H1 (cell line): ENCODE measurements at regions not wholly inside any gene's neighbourhood (a gene's known extent, or its start where the extent isn't known, plus 50 kb on each side); places are given as distances from the start of the nearest gene placed in this dataset.

Experiments used
- CTCF ChIA-PET: fragments of 300-600 bp; sonication (Branson Sonifier 250); formaldehyde crosslinking; loops from one replicate; lab custom pipeline; 2021; ENCODE audit not compliant: partially characterized antibody; lab: Charles Lee
- POLR2A ChIA-PET: fragments of 300-600 bp; sonication (Branson Sonifier 250); formaldehyde crosslinking; loops from one replicate; lab custom pipeline; 2021; ENCODE audit warnings: inconsistent platforms; ENCODE audit not compliant: partially characterized antibody; lab: Charles Lee
- DNase-seq, 2 experiments: peaks; one replicate each; pipeline versions ENCODE4 v3.0.0 to v3.0.0-alpha.2; 2010 to 2022; ENCODE audit warnings: low spot score in 2 of 2, low read depth in 1 of 2, mixed read lengths in 1 of 2
- FAIRE-seq: peaks from 2 replicates; lab custom pipeline; 2011; peaks lifted over from hg19 to GRCh38; lab: Jason Lieb, UNC
- H2AFZ ChIP-seq: 2 replicates; pipeline ENCODE4 v1.8.1; 2012; ENCODE audit warnings: low read length, inconsistent platforms
- H2AK5ac ChIP-seq: 2 replicates; pipeline ENCODE4 v1.6.1; 2013; ENCODE audit warnings: low read depth, low read length
- H2BK120ac ChIP-seq: replicated peaks from 2 replicates; pipeline ENCODE3; 2013; ENCODE audit warnings: low read depth, low read length, inconsistent platforms
- H2BK12ac ChIP-seq: 2 replicates; pipeline ENCODE4 v1.6.1; 2013; ENCODE audit warnings: low read depth, low read length
- H2BK15ac ChIP-seq: 2 replicates; pipeline ENCODE4 v1.6.1; 2013; ENCODE audit warnings: low read length
- H2BK20ac ChIP-seq: 2 replicates; pipeline ENCODE4 v1.6.1; 2013; ENCODE audit warnings: low read length
- H2BK5ac ChIP-seq: 2 replicates; pipeline ENCODE4 v1.6.1; 2013; ENCODE audit warnings: low read depth, low read length
- H3K14ac ChIP-seq: 2 replicates; pipeline ENCODE4 v1.6.1; 2013; ENCODE audit warnings: inconsistent platforms; ENCODE audit not compliant: insufficient read length
- H3K18ac ChIP-seq: 2 replicates; pipeline ENCODE4 v1.6.1; 2013; ENCODE audit warnings: low read length; ENCODE audit errors: extremely low read depth
- H3K23ac ChIP-seq: 2 replicates; pipeline ENCODE4 v1.6.1; 2013; ENCODE audit warnings: inconsistent platforms; ENCODE audit not compliant: insufficient read length
- H3K23me2 ChIP-seq: 2 replicates; pipeline ENCODE4 v1.6.1; 2013; ENCODE audit warnings: low read depth, low read length
- H3K27ac ChIP-seq: 2 replicates; pipeline ENCODE4 v1.6.1; 2011; ENCODE audit warnings: low read depth, low read length, inconsistent platforms
- H3K27me3 ChIP-seq, 4 experiments: replicated peaks in 1 of 4; 1 replicate in 1 of 4; 2 replicates in 3 of 4; pipeline versions ENCODE4 v1.6.1 to v1.8.1; 2011 to 2013; ENCODE audit warnings: low read length in 3 of 4, mild to moderate bottlenecking in 3 of 4, inconsistent platforms in 2 of 4, mixed read lengths in 2 of 4, moderate library complexity in 1 of 4; ENCODE audit not compliant: control insufficient read depth in 3 of 4, insufficient read depth in 3 of 4; ENCODE audit errors: extremely low read depth in 1 of 4
- H3K36me3 ChIP-seq, 4 experiments: 2 replicates each; pipeline versions ENCODE4 v1.6.1 to v1.8.1; 2011 to 2013; ENCODE audit warnings: mild to moderate bottlenecking in 4 of 4, low read length in 3 of 4, moderate library complexity in 2 of 4, control low read depth in 1 of 4, inconsistent platforms in 1 of 4; ENCODE audit not compliant: insufficient read depth in 4 of 4, control insufficient read depth in 2 of 4
- H3K4ac ChIP-seq: replicated peaks from 2 replicates; pipeline ENCODE3; 2013; ENCODE audit warnings: low read length, low read depth, mixed read lengths, inconsistent platforms; ENCODE audit not compliant: insufficient read length
- H3K4me1 ChIP-seq, 4 experiments: replicated peaks in 1 of 4; 1 replicate in 1 of 4; 2 replicates in 3 of 4; pipeline versions ENCODE4 v1.6.1 to v1.8.1; 2011 to 2013; ENCODE audit warnings: low read length in 3 of 4, inconsistent platforms in 2 of 4, mixed read lengths in 1 of 4; ENCODE audit not compliant: insufficient read depth in 4 of 4, control insufficient read depth in 3 of 4
- H3K4me2 ChIP-seq, 2 experiments: 2 replicates each; pipeline versions ENCODE4 v1.6.1 to v1.8.1; 2011 to 2013; ENCODE audit warnings: low read depth in 2 of 2, low read length in 2 of 2, control low read depth in 1 of 2, inconsistent platforms in 1 of 2, mild to moderate bottlenecking in 1 of 2; ENCODE audit not compliant: insufficient read depth in 1 of 2
- H3K4me3 ChIP-seq, 4 experiments: fragments of 200-600, 300-600 bp in 1 of 4; sonication (generic), shearing (Covaris generic), sonication (Bioruptor Twin) in 1 of 4; 2 replicates each; pipeline versions ENCODE4 v1.5.1 to v1.8.1; 2011 to 2016; ENCODE audit warnings: low read length in 4 of 4, low read depth in 3 of 4, control low read depth in 2 of 4, inconsistent platforms in 2 of 4, mild to moderate bottlenecking in 2 of 4, mixed read lengths in 1 of 4, moderate library complexity in 1 of 4; ENCODE audit not compliant: insufficient read depth in 2 of 4; ENCODE audit errors: extremely low read depth in 1 of 4
- H3K56ac ChIP-seq: replicated peaks from 2 replicates; pipeline ENCODE3; 2013; ENCODE audit warnings: low read depth, mild to moderate bottlenecking, mixed read lengths, low read length, inconsistent platforms; ENCODE audit not compliant: insufficient read length
- H3K79me1 ChIP-seq: 2 replicates; pipeline ENCODE4 v1.6.1; 2013; ENCODE audit warnings: low read depth, low read length, control low read depth
- H3K79me2 ChIP-seq, 2 experiments: 2 replicates each; pipeline versions ENCODE4 v1.6.1 to v1.8.1; 2012 to 2013; ENCODE audit warnings: low read length in 2 of 2, mild to moderate bottlenecking in 2 of 2, inconsistent platforms in 1 of 2; ENCODE audit not compliant: insufficient read depth in 2 of 2, control insufficient read depth in 1 of 2
- H3K9ac ChIP-seq, 4 experiments: replicated peaks in 1 of 4; 1 replicate in 1 of 4; 2 replicates in 3 of 4; pipeline versions ENCODE4 v1.6.1 to v1.8.1; 2011 to 2013; ENCODE audit warnings: low read depth in 3 of 4, low read length in 3 of 4, control low read depth in 2 of 4, mild to moderate bottlenecking in 2 of 4, moderate library complexity in 2 of 4, inconsistent platforms in 1 of 4; ENCODE audit errors: extremely low read depth in 1 of 4
- H3K9me3 ChIP-seq, 2 experiments: 2 replicates each; pipeline versions ENCODE4 v1.6.1 to v1.8.1; 2012 to 2013; ENCODE audit warnings: mild to moderate bottlenecking in 2 of 2, moderate library complexity in 2 of 2, control low read depth in 1 of 2, inconsistent platforms in 1 of 2, low read depth in 1 of 2, low read length in 1 of 2, mixed read lengths in 1 of 2; ENCODE audit not compliant: insufficient read depth in 2 of 2
- H4K20me1 ChIP-seq, 2 experiments: replicated peaks in 1 of 2; 2 replicates each; pipeline versions ENCODE3 to v1.8.1; 2011 to 2013; ENCODE audit warnings: inconsistent platforms in 2 of 2, low read length in 2 of 2, mild to moderate bottlenecking in 1 of 2; ENCODE audit not compliant: insufficient read depth in 2 of 2, control insufficient read depth in 1 of 2
- H4K5ac ChIP-seq: 2 replicates; pipeline ENCODE4 v1.6.1; 2013; ENCODE audit warnings: low read length, low read depth, mixed read lengths, inconsistent platforms; ENCODE audit not compliant: insufficient read length
- H4K8ac ChIP-seq: 2 replicates; pipeline ENCODE4 v1.8.0; 2013; ENCODE audit warnings: mild to moderate bottlenecking, moderate library complexity, low read length, inconsistent platforms; ENCODE audit not compliant: insufficient read depth; ENCODE audit errors: extremely low read depth
- H4K91ac ChIP-seq: replicated peaks from 2 replicates; pipeline ENCODE3; 2013; ENCODE audit warnings: low read length, mixed read lengths, inconsistent platforms; ENCODE audit not compliant: insufficient read length
- CBX5 ChIP-seq: fragments of 300-800, 300-1000 bp; sonication (generic); IDR thresholded peaks from 2 replicates; pipeline ENCODE4 v1.7.1; 2016; ENCODE audit warnings: antibody characterized with exemption, low read length, low read depth
- CEBPB ChIP-seq: IDR thresholded peaks from 2 replicates; pipeline ENCODE4 v1.6.1; 2012; ENCODE audit warnings: low read depth, low read length
- KDM1A ChIP-seq: fragments of 200-600, 300-600 bp; sonication (generic); IDR thresholded peaks from 2 replicates; pipeline ENCODE4 v1.7.1; 2016; ENCODE audit warnings: mild to moderate bottlenecking, low read length, borderline replicate concordance
- POU5F1 ChIP-seq: IDR thresholded peaks from 2 replicates; pipeline ENCODE4 v1.6.1; 2011; ENCODE audit warnings: low read depth, mild to moderate bottlenecking, low read length, moderate library complexity
- SIRT6 ChIP-seq: IDR thresholded peaks from one replicate; pipeline ENCODE4 v1.7.1; 2012; ENCODE audit warnings: low read length, inconsistent platforms
- SRF ChIP-seq: IDR thresholded peaks from 2 replicates; pipeline ENCODE4 v1.6.1; 2011; ENCODE audit warnings: mild to moderate bottlenecking, low read depth, low read length, moderate library complexity
- WGBS, 2 experiments: shearing (Covaris generic) in 1 of 2; methylation state at CpG; one replicate each; pipeline versions ENCODE4 v1.1.6 to v1.1.7; 2013 to 2015; ENCODE audit warnings: low lambda C conversion rate in 2 of 2, mixed read lengths in 2 of 2, inconsistent platforms in 1 of 2, low coverage in 1 of 2, missing lambda C conversion rate in 1 of 2; ENCODE audit not compliant: insufficient replicate concordance in 2 of 2, insufficient coverage in 1 of 2, insufficient read length in 1 of 2; ENCODE audit errors: extremely low coverage in 1 of 2, missing lambda C conversion rate in 1 of 2; 5-methylcytosine and 5-hydroxymethylcytosine counted together
- TF ChIP-seq, protein P1 (sequence below): IDR thresholded peaks from 2 replicates; pipeline ENCODE4 v1.6.1; 2012; ENCODE audit warnings: low read length, inconsistent platforms

DNA sequence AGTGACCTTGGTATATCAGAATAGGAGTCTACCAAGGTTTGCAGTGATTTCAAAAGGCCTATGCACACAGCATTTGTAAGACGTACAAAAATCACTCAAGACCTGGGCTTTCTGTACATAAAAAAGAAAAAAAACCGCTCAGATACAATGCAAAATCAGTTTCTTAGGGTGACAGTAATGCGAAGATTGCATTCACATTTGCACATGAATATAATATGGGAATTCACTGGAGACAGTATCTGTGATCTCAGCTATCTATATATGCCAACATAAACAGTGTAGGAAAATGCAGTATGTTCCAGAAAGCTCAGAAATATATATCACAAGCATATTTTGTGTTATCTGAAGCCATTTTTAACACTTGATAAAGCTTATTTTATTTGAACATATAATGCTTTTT, 176.4 kb upstream of the MYOCD start:
- Histone ChIP-seq H2BK20ac (no peak overlapping the region), H3K79me1 (no peaks in the 10 kb centered on the region), H4K8ac (no peak overlapping the region), H4K91ac (no peak overlapping the region), H2BK12ac (no peak overlapping the region), H2AFZ (no peak overlapping the region), H2BK5ac (no peak overlapping the region), H3K56ac (no peak overlapping the region), H4K5ac (no peak overlapping the region), H2BK120ac (no peak overlapping the region), H3K14ac (no peak overlapping the region), H3K4me2 (no peak overlapping the region), H3K79me2 (no peaks in the 10 kb centered on the region), H3K23me2 (no peaks in the 10 kb centered on the region), H3K9ac (no peak overlapping the region), H3K23ac (no peak overlapping the region), H3K4ac (no peak overlapping the region), H3K27me3 (no peaks in the 10 kb centered on the region), H2AK5ac (no peak overlapping the region), H3K27ac (no peak overlapping the region), H3K18ac (no peak overlapping the region), H3K36me3 (no peaks in the 10 kb centered on the region), H2BK15ac (no peak overlapping the region), H3K4me1 (peaks cover 0 to 2% (median 0%) of the 10 kb centered on the region in 4 experiments; a peak in 2 of 7 replicates), H4K20me1 (no peaks in the 10 kb centered on the region), H3K9me3 (no peaks in the 10 kb centered on the region), H3K4me3 (no peak overlapping the region)
- ChIA-PET CTCF (no interaction called here), POLR2A (no interaction called here)
- WGBS, 2 experiments: 84% methylated on average over 3 of the region's 3 CpGs; no CpG with 5 or more reads in 1 of the 2 experiments
- DNase-seq (no peak), FAIRE-seq (no peak)
- TF ChIP-seq POU5F1: no peak
- TF ChIP-seq, protein P1, sequence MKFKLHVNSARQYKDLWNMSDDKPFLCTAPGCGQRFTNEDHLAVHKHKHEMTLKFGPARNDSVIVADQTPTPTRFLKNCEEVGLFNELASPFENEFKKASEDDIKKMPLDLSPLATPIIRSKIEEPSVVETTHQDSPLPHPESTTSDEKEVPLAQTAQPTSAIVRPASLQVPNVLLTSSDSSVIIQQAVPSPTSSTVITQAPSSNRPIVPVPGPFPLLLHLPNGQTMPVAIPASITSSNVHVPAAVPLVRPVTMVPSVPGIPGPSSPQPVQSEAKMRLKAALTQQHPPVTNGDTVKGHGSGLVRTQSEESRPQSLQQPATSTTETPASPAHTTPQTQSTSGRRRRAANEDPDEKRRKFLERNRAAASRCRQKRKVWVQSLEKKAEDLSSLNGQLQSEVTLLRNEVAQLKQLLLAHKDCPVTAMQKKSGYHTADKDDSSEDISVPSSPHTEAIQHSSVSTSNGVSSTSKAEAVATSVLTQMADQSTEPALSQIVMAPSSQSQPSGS: no peak
- no peak for TF ChIP-seq CEBPB
- TF ChIP-seq CBX5: no peak
- no peak for TF ChIP-seq KDM1A
- no peak for TF ChIP-seq SRF
- no peak for TF ChIP-seq SIRT6
